Activated naive CD4-positive, alpha-beta T cell treated with anti-CD3 and anti-CD28 coated beads, Interleukin-2, amount 10 ng/mL, durations not matched to agents 7 days and 5 days (primary cell): ENCODE measurements at regions not wholly inside any gene's neighbourhood (a gene's known extent, or its start where the extent isn't known, plus 50 kb on each side); places are given as distances from the start of the nearest gene placed in this dataset.
"Not testable (repeated sequence)": the region's sequence is repeated elsewhere in the genome, so short reads cannot be mapped to it uniquely, and the experiment has no call there.

Experiments used
- CTCF ChIA-PET: fragments of 350-600 bp; sonication (Branson Sonifier 250); formaldehyde crosslinking; loops from one replicate; lab custom pipeline; 2021; ENCODE audit warnings: antibody characterized with exemption; lab: Charles Lee
- DNase-seq: peaks from one replicate; pipeline ENCODE4 v3.0.0-alpha.2; 2020
- H3K27ac Mint-ChIP-seq: one replicate; pipeline ENCODE4 v1.8.0; 2021; ENCODE audit warnings: mild to moderate bottlenecking, moderate library complexity, mixed read lengths
- H3K27me3 Mint-ChIP-seq: one replicate; pipeline ENCODE4 v1.8.0; 2021; ENCODE audit warnings: mild to moderate bottlenecking, mixed read lengths
- H3K36me3 Mint-ChIP-seq: one replicate; pipeline ENCODE4 v1.8.0; 2021; ENCODE audit warnings: mixed read lengths
- H3K4me1 Mint-ChIP-seq: one replicate; pipeline ENCODE4 v1.8.0; 2021; ENCODE audit warnings: mixed read lengths
- H3K4me3 Mint-ChIP-seq: one replicate; pipeline ENCODE4 v1.8.0; 2021; ENCODE audit warnings: mild to moderate bottlenecking, moderate library complexity, mixed read lengths
- H3K9me3 Mint-ChIP-seq: one replicate; pipeline ENCODE4 v1.8.0; 2021; ENCODE audit warnings: mixed read lengths

DNA sequence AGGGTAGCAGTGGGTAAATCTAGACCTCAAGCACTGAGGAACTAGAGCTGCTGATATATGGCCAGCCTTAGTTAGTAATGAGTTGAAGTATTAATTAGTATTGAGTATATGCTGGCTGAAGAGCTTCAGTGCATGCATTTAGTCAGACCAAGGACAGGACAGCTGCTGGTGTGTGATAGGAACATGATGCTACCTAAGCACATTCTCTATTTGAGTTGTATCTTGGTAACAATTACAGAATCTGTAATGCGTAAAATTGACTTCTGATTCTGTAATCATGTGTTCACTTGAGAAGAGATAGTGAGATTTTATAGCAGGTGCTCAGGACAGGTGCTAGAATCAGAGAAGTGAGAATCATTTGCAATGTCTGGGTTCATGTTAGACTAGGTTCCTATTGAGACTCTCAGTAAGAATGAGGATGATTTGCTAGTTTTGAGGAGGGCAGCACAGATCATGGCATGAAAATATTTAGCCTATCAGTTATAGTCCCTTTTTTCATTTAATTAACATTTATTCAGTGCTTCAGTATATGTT lies 369.4 kb upstream of the HS3ST5 start:
- Mint-ChIP-seq H3K4me3 (no peak overlapping the region), H3K27me3 (no peaks in the 10 kb centered on the region), H3K36me3 (no peaks in the 10 kb centered on the region), H3K9me3 (peaks cover 5% of the 10 kb centered on the region), H3K27ac (no peak overlapping the region), H3K4me1 (no peaks in the 10 kb centered on the region)
- CTCF ChIA-PET = no interaction called here
- DNase-seq = no peak

DNA sequence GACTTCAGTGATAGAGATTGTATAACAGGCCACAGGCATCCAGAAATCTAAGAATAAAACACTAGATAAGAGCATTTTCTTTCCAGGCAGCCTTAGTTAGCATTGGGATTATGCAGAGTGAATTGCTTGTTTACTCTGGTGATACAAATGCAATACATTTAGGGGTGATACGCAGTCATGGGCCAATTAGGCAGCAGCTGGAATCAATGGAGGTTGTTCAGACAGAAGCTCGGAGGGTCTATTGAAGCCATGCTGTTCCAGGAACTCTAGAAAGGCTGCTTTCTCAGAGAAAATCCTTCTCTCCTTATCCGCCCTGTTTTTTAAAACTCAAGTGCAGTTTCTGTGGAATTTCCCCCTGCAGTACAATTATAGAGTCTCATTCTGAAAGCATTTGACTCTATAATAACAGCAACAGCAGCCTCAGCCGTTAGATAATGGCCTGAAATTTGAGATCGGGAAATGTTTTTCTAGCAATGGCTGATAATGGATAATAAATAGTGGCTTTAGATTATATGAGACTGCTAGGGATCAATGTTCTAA lies 364.3 kb upstream of the HS3ST5 start:
- Mint-ChIP-seq H3K27me3 (no peaks in the 10 kb centered on the region), H3K9me3 (no peaks in the 10 kb centered on the region), H3K4me1 (no peaks in the 10 kb centered on the region), H3K4me3 (no peak overlapping the region), H3K27ac (no peak overlapping the region), H3K36me3 (no peaks in the 10 kb centered on the region)
- CTCF ChIA-PET = no interaction called here
- DNase-seq = no peak

DNA sequence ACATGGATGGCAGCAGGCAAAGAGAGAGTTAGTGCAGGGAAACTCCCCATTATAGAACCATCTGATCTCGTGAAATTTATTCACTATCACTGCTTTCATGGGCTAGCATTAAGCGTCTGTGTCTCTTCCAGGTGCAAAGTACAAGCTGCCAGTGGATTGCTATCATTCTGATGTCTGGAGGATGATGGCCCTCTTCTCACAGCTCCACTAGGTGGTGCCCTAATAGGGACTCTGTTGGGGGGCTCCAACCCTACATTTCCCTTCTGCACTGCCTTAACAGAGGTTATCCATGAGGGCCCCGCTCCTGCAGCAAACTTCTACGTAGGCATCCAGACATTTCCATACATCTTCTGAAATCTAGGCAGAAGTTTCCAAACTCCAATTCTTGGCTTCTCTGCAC lies 347.8 kb upstream of the HS3ST5 start:
- CTCF ChIA-PET = no interaction called here
- DNase-seq = no peak
- no peak overlapping the region for H3K4me3 Mint-ChIP-seq
- no peaks in the 10 kb centered on the region for H3K4me1 Mint-ChIP-seq
- H3K27ac Mint-ChIP-seq = no peak overlapping the region
- H3K27me3 Mint-ChIP-seq = no peaks in the 10 kb centered on the region
- peaks cover 1% of the 10 kb centered on the region for H3K9me3 Mint-ChIP-seq
- no peaks in the 10 kb centered on the region for H3K36me3 Mint-ChIP-seq

DNA sequence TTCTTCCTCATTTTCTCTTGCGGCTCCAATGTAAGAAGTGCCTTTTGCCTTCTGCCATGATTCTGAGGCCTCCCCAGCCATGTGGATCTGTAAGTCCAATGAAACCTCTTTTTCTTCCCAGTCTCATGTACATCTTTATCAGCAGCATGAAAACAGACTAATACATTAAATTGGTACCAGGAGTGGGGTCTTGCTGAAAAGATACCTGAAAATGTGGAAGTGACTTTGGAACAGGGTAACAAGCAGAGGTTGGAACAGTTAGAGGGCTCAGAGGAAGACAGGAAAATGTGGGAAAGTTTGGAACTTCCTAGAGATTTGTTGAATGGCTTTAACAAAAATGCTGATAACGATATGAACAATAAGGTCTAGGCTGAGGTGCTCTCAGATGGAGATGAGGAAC lies 316.7 kb upstream of the HS3ST5 start:
- no peaks in the 10 kb centered on the region for H3K4me1 Mint-ChIP-seq
- no peak overlapping the region for H3K4me3 Mint-ChIP-seq
- H3K27me3 Mint-ChIP-seq = no peaks in the 10 kb centered on the region
- peaks cover 23% of the 10 kb centered on the region for H3K9me3 Mint-ChIP-seq
- no peaks in the 10 kb centered on the region for H3K36me3 Mint-ChIP-seq
- DNase-seq = no peak
- H3K27ac Mint-ChIP-seq = no peak overlapping the region
- CTCF ChIA-PET = no interaction called here

DNA sequence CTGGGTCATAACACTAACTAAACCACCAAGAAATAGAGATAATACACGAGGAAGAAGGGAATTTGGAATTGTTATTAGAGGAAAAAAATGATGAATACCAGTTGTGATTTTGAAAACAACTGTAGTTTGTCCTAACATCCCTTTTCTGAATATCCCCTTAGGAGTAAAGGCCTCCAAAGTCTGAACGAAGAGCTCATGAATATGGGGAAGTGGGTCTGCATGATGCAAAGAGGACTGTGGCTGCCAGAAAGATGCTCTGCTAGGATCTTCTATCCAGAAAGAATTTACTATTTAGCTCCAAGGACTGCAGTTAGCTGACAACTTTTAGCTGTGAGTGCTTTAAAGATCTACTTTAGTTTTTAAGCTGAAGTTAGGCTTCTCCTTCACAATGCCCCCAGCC lies 308.8 kb upstream of the HS3ST5 start:
- H3K36me3 Mint-ChIP-seq = no peaks in the 10 kb centered on the region
- H3K4me1 Mint-ChIP-seq = no peaks in the 10 kb centered on the region
- H3K27me3 Mint-ChIP-seq = no peaks in the 10 kb centered on the region
- no peak for DNase-seq
- no peak overlapping the region for H3K4me3 Mint-ChIP-seq
- H3K9me3 Mint-ChIP-seq = no peaks in the 10 kb centered on the region
- no peak overlapping the region for H3K27ac Mint-ChIP-seq
- CTCF ChIA-PET = no interaction called here

DNA sequence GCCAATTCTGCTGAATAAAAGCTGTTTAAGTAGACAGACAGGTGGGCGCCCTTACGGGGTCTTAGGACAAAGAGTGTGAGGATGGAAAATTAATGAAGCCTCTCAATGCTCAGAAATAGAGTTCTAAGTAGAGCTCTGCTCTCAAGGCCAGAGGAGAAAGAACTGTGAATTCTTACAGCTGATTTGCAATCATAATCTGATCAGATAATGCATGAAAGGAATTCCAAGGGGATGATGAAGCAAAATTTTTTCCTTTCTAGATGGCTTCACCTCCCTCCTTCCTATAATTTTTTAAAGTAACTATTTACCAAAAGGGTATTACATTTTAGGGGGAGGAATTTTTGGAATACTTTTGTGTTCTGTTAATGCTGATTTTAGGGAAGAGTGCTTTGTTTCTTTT lies 308.1 kb upstream of the HS3ST5 start:
- H3K4me1 Mint-ChIP-seq = no peaks in the 10 kb centered on the region
- CTCF ChIA-PET = no interaction called here
- no peak for DNase-seq
- no peak overlapping the region for H3K27ac Mint-ChIP-seq
- H3K9me3 Mint-ChIP-seq = no peaks in the 10 kb centered on the region
- H3K27me3 Mint-ChIP-seq = no peaks in the 10 kb centered on the region
- no peaks in the 10 kb centered on the region for H3K36me3 Mint-ChIP-seq
- H3K4me3 Mint-ChIP-seq = no peak overlapping the region

DNA sequence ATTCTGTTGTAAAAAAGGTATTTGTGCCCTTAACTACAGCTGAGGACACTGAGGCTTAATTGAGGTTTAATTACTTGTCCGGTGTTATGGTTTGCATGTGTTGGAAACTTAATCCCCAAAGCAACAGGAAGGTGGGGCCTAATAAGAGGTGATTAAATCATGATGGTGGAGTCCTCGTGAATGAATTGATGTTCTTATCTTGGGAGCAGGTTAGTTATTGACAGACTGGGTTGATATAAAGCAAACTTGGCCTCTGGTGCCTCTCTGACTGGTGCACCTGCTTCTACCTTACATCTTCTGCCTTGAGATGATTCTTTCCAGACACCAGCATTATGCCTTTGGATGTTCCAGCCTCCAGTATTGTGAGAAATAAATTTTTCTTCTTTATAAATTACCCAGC lies 306.5 kb upstream of the HS3ST5 start:
- no peaks in the 10 kb centered on the region for H3K27me3 Mint-ChIP-seq
- no peak overlapping the region for H3K27ac Mint-ChIP-seq
- no peaks in the 10 kb centered on the region for H3K9me3 Mint-ChIP-seq
- H3K4me3 Mint-ChIP-seq = no peak overlapping the region
- DNase-seq = no peak
- no peaks in the 10 kb centered on the region for H3K4me1 Mint-ChIP-seq
- CTCF ChIA-PET = no interaction called here
- no peaks in the 10 kb centered on the region for H3K36me3 Mint-ChIP-seq

DNA sequence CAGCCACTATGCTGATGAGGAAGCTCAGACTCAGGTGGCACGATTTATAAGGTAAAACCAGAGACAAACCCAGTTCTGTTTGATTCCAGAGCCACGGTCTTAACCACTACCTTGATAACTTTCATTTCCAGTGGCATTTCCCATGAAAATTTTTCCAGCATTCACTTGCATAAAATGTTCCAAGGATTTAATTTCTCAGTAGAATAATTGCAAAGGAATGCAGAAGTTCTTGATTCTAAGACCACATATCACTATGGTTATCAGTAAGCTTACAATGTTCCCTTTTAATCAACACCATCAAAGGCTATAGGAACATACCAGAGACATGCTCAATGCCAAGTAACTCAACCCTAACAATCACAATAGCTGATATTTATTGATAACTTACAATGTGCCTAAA lies 306.0 kb upstream of the HS3ST5 start:
- Mint-ChIP-seq H3K27me3 (no peaks in the 10 kb centered on the region), H3K27ac (no peak overlapping the region), H3K9me3 (no peaks in the 10 kb centered on the region), H3K36me3 (no peaks in the 10 kb centered on the region), H3K4me3 (no peak overlapping the region), H3K4me1 (no peaks in the 10 kb centered on the region)
- CTCF ChIA-PET = no interaction called here
- DNase-seq = no peak

DNA sequence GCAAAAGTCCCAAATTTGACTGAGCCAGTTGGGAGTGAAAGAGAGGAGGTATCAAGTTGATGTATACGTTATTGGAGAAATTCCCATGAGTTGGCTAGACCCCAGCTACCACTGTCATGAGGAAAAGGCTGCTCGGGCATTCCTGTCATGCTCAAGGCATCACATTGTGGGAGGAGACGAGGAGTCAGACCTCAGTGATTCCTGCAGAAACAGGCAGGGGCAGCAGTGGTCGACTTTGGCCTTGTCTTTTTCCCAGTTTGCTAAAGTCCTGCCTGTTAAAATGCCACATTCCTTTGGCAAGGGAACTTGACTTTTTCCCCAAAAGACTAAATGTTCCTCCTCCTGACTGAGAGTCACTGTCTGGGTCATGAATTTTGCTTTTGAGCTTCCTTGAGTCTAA lies 295.5 kb upstream of the HS3ST5 start:
- H3K36me3 Mint-ChIP-seq = no peaks in the 10 kb centered on the region
- no peak overlapping the region for H3K27ac Mint-ChIP-seq
- no peak for DNase-seq
- H3K27me3 Mint-ChIP-seq = no peaks in the 10 kb centered on the region
- H3K4me1 Mint-ChIP-seq = no peaks in the 10 kb centered on the region
- CTCF ChIA-PET = no interaction called here
- peaks cover 3% of the 10 kb centered on the region for H3K9me3 Mint-ChIP-seq
- no peak overlapping the region for H3K4me3 Mint-ChIP-seq

DNA sequence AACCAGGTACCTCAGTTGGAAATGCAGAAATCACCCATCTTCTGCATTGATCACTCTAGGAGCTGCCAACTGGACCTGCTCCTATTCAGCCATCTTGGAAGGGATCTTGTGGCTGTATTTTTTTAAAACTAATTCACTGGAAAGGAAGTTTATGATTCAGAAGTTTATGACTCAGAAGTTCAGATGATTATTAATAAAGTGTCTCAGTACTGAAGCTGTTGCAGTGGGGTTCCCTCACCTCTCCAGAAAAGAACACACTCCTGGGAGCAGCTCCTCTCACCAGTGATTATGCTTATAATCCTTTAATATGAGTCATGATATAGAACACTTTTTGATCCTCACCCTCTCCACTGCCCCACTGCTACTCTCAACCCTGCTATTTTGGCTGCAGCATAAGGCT lies 291.2 kb upstream of the HS3ST5 start:
- Mint-ChIP-seq H3K9me3 (peaks cover 14% of the 10 kb centered on the region), H3K4me3 (no peak overlapping the region), H3K27me3 (no peaks in the 10 kb centered on the region), H3K36me3 (no peaks in the 10 kb centered on the region), H3K27ac (no peak overlapping the region), H3K4me1 (no peaks in the 10 kb centered on the region)
- no peak for DNase-seq
- CTCF ChIA-PET = no interaction called here

DNA sequence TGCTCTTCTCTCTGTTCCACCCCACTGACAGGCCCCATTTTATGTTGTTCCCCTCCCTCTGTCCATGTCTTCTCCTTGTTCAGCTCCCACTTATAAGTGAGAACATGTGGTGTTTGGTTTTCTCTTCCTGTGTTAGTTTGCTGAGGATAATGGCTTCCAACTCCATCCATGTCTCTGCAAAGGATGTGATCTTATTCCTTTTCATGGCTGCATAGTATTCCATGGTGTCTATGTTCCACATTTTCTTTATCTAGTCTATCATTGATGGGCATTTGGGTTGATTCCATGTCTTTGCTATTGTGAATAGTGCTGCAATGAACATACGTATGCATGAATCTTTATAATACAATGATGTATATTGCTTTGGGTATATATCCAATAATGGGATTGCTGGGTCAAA lies 283.4 kb upstream of the HS3ST5 start:
- H3K36me3 Mint-ChIP-seq, H3K4me3 Mint-ChIP-seq, H3K4me1 Mint-ChIP-seq, H3K27ac Mint-ChIP-seq, DNase-seq, CTCF ChIA-PET, H3K27me3 Mint-ChIP-seq: not testable (repeated sequence)
- peaks cover 12% of the 10 kb centered on the region for H3K9me3 Mint-ChIP-seq

DNA sequence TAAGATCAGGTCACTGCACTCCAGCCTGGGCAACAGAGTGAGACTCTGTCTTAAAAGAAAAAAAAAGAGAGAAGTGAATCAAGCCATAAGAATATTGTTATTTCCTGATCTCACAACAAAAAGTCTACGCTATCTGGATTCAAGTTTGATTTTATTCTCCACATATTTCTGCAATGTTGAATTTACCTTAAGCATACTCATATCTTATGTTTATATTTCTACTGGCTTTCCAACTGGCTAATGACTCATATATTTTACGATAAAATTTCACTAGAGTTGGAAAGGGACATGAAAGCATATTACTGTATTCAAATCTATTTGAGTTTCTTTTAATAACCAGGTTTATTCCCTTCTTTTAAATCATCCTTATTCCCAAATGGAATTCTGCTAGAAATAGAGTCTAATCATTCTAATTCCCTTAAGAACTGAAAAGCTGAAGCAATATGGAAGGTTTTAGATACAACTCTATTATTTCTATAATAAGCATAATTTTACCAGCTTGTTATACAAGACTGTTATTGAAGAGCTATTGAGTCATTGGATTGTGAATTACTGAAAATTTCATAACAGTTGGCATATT lies 276.9 kb upstream of the HS3ST5 start:
- CTCF ChIA-PET = no interaction called here
- no peak for DNase-seq
- Mint-ChIP-seq H3K27me3 (no peaks in the 10 kb centered on the region), H3K4me3 (no peak overlapping the region), H3K4me1 (no peaks in the 10 kb centered on the region), H3K36me3 (no peaks in the 10 kb centered on the region), H3K9me3 (no peaks in the 10 kb centered on the region), H3K27ac (no peak overlapping the region)

DNA sequence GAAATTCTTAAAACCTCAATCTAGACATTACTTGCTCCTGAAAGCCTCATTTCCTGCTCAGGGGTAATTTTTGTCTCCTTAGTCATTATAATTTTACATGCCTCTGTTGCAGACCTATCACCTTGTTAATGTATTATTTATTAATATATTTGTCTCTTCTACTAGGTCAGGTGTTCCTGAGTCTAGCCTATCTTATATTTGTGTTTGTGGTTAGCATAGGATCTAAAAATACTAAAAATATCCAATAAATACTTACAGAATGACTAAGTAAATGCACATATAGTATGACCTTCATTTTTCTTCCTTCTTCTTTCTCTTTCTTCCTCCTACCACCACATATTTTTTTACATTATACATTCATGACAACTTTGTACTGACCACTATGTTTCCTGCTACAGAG lies 268.9 kb upstream of the HS3ST5 start:
- H3K36me3 Mint-ChIP-seq = no peaks in the 10 kb centered on the region
- CTCF ChIA-PET = no interaction called here
- no peak for DNase-seq
- H3K4me3 Mint-ChIP-seq = no peak overlapping the region
- peaks cover 2% of the 10 kb centered on the region for H3K9me3 Mint-ChIP-seq
- H3K4me1 Mint-ChIP-seq = no peaks in the 10 kb centered on the region
- H3K27me3 Mint-ChIP-seq = no peaks in the 10 kb centered on the region
- H3K27ac Mint-ChIP-seq = no peak overlapping the region

DNA sequence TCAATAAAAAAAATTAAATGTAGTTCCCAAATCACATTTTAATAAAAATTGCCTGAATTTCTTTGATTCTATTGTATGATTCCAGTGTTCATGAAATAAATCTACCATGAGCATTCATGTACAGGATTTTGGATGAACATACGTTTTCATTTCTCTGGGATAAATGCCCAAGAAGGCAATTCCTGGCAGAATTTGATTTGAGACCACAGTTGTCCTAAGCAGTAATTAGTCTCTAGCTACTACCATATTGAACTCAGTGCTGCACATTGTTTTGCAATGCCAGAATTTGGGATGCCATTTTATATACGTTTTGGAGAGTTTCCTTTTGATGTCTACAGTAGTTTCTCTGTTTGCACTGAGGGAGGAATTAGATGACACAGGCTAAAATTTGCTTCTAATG lies 265.3 kb upstream of the HS3ST5 start:
- Mint-ChIP-seq H3K9me3 (peaks cover 2% of the 10 kb centered on the region), H3K4me3 (no peak overlapping the region), H3K27ac (no peak overlapping the region), H3K4me1 (no peaks in the 10 kb centered on the region), H3K27me3 (no peaks in the 10 kb centered on the region), H3K36me3 (no peaks in the 10 kb centered on the region)
- CTCF ChIA-PET = no interaction called here
- DNase-seq = no peak

DNA sequence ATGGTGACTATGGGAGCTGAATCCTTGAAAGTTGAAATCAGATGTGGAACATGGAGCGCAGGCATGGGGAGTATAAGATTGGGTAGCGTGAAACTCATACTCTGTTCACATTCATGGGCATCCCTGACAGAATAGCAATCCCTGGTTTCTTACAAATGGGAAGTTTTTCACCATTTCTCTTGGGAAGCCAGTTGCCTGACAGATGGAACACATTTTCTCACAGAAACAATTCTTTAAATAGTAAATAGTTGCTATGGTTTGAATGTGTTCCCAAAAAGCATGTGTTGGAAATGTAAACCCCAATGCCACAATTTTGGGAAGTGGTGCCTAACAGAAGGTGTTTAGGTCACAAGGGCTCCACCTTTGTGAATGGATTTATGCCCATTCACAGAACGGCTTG lies 262.8 kb upstream of the HS3ST5 start:
- H3K4me1 Mint-ChIP-seq = no peaks in the 10 kb centered on the region
- H3K27me3 Mint-ChIP-seq = no peaks in the 10 kb centered on the region
- no peak for DNase-seq
- no peaks in the 10 kb centered on the region for H3K9me3 Mint-ChIP-seq
- no peaks in the 10 kb centered on the region for H3K36me3 Mint-ChIP-seq
- CTCF ChIA-PET = no interaction called here
- H3K27ac Mint-ChIP-seq = no peak overlapping the region
- H3K4me3 Mint-ChIP-seq = no peak overlapping the region

DNA sequence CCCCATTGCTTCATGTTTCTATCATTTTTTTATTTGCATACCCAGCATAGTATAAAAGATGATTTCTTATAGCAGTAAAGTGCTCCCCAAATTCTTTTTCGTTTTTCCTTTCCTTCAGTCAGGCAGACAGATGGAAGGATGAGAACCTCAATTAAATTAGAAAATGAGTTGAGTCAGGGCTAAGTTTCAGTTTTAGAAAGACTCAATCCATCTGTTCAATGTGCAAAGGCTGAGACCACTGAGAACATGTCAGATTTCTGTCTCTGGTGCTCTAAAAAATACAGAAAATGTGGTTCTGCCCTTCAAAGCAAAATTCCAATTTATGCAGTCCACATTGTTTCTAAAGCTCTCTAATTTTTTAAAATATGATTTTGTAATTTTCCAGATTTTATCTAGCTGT lies 257.6 kb upstream of the HS3ST5 start:
- Mint-ChIP-seq H3K9me3 (peaks cover 1% of the 10 kb centered on the region), H3K27ac (no peak overlapping the region), H3K27me3 (no peaks in the 10 kb centered on the region), H3K36me3 (no peaks in the 10 kb centered on the region), H3K4me1 (no peaks in the 10 kb centered on the region), H3K4me3 (no peak overlapping the region)
- CTCF ChIA-PET = no interaction called here
- DNase-seq = no peak
